ENCODE measurements at regions not wholly inside any gene's neighbourhood (a gene's known extent, or its start where the extent isn't known, plus 50 kb on each side); places are given as distances from the start of the nearest gene placed in this dataset.

DNA sequence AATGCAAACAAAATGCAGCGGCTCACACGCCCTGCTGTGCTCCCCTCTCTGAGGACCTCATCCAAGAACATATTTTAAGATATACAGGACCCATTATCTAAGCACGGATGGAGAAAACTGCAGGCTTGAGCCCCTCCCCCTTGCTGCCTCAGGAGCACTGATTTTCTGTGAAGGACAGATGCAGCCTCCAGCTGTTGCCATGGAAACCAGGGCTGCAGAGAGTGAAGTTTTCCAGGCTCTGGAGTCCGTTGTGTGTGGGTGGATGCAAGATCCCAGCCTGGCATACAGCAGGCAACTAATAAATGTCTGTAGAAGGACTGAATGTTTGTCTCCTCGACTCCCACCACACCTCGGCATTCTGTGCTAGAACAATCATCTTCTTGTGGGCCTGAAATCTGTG lies 105.6 kb upstream of the PEG3 start:
- TF ChIP-seq, protein P1, sequence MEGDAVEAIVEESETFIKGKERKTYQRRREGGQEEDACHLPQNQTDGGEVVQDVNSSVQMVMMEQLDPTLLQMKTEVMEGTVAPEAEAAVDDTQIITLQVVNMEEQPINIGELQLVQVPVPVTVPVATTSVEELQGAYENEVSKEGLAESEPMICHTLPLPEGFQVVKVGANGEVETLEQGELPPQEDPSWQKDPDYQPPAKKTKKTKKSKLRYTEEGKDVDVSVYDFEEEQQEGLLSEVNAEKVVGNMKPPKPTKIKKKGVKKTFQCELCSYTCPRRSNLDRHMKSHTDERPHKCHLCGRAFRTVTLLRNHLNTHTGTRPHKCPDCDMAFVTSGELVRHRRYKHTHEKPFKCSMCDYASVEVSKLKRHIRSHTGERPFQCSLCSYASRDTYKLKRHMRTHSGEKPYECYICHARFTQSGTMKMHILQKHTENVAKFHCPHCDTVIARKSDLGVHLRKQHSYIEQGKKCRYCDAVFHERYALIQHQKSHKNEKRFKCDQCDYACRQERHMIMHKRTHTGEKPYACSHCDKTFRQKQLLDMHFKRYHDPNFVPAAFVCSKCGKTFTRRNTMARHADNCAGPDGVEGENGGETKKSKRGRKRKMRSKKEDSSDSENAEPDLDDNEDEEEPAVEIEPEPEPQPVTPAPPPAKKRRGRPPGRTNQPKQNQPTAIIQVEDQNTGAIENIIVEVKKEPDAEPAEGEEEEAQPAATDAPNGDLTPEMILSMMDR (IDR thresholded peaks at IDR 0.05 in 2 of 3, conservative IDR thresholded peaks at IDR 0.05 in 1 of 3; ENCODE audit: borderline replicate concordance in 1 of 3, insufficient read depth in 1 of 3, low read depth in 2 of 3, low read length in 2 of 3) = no peak
- no peak for TF ChIP-seq SIN3A (IDR thresholded peaks at IDR 0.05; ENCODE audit: low read depth)
- no peak for TF ChIP-seq ZNF274 (IDR thresholded peaks at IDR 0.05; ENCODE audit: low read depth, low read length)
- no peak for TF ChIP-seq EZH2 (IDR thresholded peaks at IDR 0.05)
- TF ChIP-seq TCF7L2 (IDR thresholded peaks at IDR 0.05; ENCODE audit: borderline replicate concordance, extremely low read depth, insufficient read depth, insufficient read length) = no peak
